Stimulated activated CD4-positive, alpha-beta T cell treated with anti-CD3 and anti-CD28 coated beads, Interleukin-15, amount 100 ng/mL, for 24 hours (primary cell): ENCODE measurements at regions not wholly inside any gene's neighbourhood (a gene's known extent, or its start where the extent isn't known, plus 50 kb on each side); places are given as distances from the start of the nearest gene placed in this dataset.
"Not testable (repeated sequence)": the region's sequence is repeated elsewhere in the genome, so short reads cannot be mapped to it uniquely, and the experiment has no call there.

Source experiments
- DNase-seq: peaks from one replicate; pipeline ENCODE4 v3.0.0-alpha.2; 2020

DNA sequence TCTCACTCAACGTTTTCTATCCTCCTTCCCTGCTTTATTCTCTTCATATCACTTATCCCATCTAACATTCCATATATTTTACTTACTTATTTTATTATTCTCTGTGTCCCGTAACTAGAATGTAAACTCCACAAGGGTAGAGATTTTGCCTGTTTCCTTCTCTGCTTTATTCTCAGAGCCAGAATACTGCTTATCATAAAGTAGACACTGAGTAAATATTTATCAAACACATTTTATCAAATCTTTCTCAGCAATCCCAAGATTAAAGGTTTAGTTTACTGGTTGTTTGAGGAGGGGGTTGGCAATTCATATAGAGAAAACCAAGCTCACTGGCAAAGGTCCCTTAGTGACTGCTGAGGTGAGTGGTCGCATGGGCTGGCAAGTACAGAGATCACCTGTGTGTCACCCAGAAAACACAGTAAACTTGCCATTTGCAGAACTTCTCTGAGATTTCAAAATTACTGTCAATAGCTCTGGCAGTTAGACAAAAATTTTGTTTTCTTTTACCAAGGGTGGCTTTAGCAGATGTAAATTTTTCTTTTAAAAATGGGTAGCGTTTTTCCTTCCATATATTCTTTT lies 662.4 kb downstream of the UTRN start:
- DNase-seq: no peak

DNA sequence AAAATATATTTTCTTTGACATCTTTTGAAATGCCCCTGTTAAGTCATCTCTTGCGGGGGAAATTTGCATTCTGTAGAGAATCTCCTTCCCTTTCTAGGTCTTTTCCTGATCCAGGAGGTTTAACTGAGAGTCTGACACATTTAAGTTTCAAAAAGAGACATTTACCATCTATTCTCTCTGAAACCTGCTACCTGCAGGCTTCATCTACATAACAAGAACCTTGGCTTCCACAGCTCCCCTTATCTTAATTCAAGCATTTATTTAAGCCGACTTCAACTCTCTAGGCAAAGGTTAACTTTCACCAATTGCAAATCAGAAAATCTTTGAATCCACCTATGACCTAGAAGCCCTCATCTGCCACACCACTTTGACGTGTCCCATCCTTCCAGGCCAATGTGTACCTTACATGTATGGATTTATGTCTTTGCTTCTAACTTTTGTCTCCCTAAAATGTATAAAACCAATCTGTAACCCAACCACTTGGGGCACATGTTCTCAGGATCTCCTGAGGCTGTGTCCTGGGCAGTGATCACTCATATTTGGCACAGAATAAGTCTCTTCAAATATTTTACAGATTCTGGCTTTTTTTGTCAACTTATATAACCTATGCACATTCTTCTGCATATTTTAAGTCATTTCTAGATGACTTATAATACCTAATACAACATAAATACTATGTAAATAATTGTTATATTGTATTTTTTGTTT lies 666.7 kb downstream of the UTRN start:
- DNase-seq: no peak

DNA sequence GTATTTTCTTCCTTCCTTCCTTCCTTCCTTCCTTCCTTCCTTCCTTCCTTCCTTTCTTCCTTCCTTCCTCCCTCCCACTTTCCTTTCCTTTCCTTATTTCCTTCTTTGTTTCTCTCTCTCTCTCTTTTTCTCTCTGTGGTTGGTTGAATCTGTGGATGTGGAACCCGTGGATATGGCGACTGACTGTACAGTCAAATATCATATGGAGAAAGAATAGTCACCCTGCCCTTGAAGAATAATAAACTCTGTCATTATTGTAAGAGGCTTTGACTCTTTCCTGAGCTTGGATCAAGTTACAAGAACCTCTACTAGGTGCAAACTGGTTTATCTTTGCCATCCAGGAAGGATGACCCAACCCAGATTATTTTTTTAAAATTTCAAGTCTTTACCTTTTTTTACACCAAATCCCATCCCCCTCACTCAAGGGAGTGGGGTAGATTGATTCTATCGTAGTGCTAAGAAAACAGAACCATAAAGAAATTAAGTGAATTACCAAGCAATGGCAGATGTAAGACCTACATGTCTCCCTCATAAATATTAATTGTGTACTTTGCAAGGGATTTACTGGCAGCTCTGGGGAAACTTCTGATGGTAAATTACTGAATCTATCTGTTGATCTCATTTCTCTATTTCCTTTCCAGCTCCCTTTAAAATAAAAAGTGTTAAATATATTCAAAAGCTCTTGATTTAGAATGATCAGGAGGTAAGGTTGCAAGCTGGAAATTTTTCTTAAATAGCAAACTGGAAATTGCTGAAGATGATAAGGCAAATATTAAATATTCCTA lies 667.5 kb downstream of the UTRN start:
- no peak for DNase-seq

DNA sequence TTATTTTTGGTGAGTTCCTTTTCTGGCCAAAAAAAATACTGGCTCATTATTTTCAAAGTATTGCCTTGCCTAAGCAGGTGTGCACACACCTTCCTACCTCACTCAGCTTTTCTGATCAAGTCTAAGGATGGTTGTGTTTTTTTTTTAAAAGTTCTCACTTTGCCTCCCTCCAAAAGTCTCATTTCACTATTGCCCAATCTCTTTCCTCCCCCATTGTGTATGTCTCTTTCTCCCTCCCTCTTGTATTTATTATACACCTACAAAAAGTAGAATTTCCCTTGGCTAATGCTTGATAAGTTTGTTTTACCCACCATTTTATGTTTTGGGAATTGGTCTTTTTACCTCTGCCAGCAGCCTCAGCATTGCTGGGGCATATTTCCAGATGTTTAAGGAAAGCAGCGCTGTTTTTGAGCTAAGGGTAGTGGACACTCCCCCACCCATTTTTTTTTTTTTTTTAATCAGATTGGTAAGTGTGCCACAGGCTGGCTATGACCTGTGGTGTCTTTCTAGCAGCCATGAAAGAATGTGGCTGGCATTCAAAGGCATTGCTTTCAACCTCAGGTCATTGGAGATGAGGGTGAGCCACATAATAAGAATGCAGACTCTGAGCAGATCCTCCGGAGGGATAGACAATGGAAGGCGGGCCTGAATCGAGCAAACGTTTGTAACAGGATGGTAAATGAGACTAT lies 668.6 kb downstream of the UTRN start:
- no peak for DNase-seq

DNA sequence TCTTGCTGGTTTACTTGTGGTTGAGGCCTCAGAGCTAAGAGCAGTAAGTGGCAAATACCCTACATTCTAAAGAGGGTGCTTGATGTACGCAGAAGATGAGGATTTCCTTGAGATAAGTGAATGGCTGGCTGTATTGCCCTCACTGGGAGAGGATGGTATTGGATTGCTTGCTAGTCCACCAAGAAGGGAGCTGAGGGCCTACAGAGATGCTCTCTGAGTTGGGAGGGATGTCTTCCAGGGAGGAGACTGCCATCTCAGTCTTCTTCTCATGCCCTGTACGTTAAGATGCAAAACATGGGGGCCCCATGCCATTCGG lies 669.1 kb downstream of the UTRN start:
- no peak for DNase-seq

DNA sequence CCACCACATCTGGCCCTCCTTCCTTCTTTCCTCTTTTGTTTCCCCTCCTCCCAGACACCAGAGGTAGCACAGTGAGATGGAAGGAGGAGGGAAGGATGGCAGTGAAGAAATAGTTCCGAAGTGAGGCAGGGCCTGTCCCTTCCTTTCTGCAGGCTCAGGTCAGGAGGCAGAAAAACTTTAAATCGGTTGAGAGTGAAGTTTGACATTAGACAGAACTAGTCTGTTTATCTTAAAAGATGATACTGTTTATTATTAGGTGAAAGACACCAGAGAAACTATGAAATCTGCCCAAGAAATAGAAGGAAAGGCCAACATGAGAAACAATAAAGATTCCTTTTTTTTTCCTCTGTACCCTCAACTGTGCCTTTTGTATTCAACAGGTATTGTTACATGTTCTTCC lies 670.3 kb downstream of the UTRN start:
- DNase-seq: no peak

DNA sequence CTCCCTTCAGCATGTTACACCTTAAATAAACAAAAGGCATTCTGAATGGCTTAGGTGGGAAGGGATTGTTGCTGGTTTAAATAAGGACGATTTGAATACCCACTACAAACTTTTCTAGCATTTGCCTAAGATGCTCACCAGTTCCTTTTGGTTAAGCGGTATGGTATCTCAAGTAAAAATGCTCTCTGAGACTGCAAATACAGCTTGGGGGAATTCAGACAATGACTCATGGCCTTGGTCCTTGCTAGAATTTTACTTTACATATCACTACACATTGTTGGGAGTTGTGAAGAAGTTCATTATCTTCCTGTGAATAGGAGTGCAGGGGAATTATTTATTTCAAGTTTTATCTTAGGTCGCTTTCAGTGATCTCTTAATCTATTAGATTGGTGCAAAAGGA lies 670.7 kb downstream of the UTRN start:
- DNase-seq: no peak

DNA sequence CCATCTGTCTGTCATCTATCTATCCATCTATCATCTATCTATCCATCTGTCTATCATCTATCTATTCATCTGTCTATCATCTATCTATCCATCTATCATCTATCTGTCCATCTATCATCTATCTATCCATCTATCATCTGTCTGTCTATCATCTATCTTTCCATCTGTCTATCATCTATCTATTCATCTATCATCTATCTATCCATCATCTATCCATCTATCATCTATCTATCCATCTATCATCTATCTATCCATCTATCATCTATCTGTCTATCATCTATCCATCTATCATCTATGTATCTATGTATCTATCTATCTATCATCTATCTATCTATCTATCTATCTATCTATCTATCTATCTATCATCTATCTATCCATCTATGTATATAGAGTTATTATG lies 671.6 kb downstream of the UTRN start:
- DNase-seq: not testable (repeated sequence)

DNA sequence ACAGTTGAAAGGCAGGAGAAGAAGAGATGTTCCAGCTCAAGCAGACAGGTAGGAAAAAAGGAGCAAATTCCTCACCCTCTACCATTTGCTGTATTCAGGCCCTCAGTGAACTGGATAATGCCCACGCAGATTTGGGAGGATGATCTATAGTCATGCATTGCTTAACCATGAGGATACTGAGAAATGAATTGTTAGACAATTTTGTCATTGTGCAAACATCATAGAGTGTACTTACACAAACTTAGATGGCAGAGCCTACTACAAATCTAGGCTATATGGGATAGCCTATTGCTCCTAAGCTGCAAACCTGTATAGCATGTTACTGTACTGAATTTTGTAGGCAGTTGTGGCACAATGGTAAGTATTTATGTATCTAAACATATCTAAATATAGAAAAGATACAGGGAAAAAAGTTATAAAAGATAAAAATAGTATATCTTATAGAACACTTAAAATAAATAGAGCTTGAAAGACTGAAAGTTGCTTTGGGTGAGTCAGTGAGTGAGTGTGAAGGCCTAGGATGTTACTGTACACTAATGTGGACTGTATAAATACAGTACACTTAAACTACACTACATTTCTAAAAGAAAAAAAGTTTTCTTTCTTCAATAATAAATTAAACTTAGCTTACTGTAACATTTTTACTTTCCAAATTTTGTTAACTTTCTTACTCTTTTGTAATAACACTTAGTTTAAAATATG lies 672.3 kb downstream of the UTRN start:
- no peak for DNase-seq

DNA sequence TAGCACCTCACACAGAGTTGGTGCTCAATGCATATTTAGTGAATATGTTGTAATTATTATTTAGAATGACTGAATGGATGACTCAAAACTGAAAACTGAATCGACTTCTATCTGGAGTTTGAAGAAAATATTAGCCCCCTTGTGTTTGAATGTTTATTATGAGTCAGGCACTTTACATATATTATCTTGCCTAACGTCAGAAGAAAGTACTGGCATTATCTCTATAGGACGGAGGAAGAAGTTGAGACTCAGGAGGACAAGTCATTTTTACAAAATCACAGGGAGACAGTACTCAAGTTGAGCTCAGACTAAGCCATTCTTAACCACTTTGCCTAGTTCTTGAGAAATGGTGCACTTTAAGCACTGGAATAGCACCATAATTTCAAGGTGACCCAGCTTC lies 684.0 kb downstream of the UTRN start:
- DNase-seq: no peak

DNA sequence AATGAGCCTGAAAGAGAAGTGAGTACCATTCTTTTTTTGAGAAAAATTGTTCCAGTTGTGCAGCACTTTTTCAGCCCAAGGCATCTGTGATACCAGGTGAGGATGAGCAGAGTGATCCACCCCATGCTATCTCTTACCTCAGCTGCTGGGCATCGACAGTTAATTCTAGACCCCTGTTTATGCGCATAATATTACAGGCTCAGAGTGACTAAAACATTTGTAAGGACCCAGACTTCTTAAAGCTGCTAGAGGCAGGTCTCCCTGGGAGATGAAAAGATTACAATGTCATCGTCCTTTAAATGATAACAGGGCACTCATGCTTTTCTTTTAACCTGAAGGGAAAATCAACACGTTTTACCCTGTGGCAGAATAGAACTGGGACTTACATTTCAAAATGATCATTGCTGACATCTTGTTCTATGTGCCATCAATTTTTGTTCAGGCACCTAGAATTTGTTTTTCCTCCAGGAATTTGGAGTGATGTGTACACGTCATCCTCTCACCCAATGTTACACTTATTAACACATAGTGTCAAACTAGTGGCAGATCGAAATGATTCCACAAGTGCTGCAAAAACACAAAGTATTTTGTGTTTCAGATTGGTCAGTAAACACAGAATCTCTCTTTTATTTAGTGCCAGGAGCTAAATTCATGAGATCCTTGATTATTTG lies 684.6 kb downstream of the UTRN start:
- no peak for DNase-seq

DNA sequence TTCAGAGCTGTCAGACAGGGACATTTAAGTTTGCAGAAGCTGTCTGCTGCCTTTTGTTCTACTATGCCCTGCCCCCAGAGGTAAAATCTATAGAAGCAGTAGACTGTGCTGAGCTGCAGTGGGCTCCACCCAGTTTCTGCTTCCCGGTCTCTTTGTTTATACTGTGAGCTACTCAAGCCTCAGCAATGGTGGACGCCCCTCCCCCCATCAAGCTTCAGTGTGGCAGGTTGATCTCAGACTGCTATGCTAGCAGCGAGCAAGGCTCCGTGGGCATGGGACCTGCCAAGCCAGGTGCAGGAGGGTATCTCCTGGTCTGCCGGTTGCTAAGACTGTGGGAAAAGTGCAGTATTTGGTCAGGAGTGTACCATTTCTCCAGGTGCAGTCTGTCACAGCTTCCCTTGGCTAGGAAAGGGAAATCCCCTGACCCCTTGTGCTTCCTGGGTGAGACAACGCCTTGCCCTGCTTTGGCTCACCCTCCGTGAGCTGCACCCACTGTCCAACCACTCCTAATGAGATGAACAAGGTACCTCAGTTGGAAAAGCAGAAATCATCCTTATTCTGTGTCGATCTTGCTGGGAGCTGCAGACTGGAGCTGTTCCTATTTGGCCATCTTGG lies 692.2 kb downstream of the UTRN start:
- DNase-seq: not testable (repeated sequence)

DNA sequence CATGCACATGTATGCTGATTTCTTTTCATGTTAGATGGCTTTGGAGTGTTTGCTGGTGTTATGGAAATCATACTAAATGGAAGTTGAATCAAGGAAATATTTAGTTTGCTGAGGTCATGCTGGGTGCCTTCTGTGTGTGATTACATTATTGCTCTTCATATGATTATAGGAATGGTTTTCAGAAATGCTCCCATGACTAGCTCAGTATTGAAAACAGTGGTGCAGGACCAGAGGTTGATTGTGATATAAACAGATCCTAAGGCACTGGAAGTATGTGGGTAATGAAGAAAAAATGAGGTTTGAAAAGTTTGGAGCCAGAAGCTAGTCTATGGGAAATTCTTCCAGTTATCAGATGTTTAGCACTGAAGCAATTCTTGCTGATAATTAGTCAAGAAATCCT lies 693.1 kb downstream of the UTRN start:
- no peak for DNase-seq

DNA sequence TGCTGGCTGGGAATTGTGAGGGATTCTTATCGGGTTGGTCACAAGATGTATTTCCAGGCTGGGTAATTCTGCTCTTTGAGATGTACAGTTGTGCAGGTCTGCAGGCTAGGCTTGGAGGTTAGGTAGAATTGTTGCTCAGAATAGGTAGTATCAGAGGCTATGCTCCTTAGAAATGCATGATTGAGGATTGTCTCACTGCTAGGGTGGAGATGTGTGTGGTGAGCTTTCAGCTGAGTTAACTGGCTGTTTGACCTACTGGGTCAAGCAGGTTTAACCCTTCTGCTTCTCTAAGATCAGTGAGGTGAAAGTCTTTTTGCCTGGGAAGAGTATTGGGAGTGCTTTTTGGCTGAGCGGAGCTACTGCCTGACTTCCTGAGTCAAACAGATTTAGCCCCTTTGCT lies 701.1 kb downstream of the UTRN start:
- no peak for DNase-seq

DNA sequence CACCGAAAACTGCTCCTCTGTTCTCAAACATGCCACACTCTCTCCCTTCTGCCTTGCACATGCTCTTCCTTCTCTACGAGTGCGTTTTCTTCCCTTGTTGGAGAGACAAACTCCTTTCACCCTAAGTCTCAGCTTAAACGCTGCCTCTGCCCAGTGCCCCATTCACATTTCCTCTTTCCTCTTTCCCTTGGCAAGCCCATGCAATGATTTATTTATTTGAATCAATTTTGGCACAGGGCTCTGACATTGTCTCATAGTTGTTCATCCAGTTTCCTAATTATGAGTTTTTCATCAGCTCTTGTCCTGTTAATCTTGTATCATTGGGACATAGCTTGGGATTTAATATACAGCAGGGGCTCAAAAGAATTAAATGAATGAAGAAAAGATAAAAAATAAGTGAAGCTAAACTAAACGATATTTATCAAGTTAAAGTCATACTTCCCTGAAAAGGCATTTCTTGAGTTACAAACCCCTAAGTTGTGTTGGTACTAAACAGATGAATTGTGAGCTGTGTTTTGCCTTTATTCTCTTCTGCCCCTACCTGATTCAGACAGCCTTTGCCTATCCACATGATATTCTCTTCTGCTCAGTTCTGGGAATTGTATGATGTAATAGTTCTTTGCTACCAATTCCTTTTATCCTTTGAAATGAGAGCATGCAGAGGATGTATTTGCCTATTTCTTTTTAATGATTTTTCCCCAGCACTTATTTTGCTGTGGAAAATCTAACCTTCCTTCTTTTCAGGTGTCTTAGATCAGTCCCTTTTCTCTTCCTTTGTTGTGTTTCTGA lies 704.4 kb downstream of the UTRN start:
- no peak for DNase-seq

DNA sequence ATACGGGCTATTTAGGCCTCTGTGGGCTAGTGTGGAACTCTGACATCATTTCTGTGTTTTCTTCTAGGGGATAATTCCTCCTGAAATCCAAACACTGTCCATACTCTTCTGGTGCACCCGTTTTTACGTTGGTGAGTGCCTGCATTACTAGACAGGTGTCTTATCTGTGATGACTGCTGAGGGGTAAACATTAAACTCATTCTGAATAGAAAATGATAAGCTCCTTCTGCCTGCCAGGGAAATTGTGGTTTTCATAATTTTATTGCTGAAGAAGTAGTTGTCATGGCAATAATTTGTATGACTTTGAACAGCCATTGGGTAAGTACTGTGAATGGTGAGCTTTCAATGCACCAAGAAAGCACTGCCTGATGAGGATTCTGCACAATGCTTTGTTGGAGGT lies 705.6 kb downstream of the UTRN start:
- DNase-seq: no peak

DNA sequence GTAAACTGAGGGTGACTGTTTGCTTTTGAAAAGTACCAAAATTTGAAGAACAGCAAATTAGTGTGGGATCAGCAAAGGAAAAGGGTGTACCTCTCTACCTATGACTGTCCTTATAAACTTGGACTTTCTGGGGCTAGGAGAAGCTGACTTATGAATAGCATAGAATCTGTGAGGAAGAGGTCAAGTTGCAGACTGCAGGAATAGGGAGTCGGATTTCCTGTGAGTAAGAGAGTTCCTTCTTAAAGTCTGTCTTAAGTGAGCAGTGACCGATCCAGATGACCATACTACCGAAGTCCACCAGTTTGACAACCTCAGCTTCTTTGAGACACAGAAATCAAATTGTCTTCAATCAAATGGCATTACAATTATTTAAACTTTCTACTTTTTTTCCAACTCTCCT lies 708.7 kb downstream of the UTRN start:
- no peak for DNase-seq

DNA sequence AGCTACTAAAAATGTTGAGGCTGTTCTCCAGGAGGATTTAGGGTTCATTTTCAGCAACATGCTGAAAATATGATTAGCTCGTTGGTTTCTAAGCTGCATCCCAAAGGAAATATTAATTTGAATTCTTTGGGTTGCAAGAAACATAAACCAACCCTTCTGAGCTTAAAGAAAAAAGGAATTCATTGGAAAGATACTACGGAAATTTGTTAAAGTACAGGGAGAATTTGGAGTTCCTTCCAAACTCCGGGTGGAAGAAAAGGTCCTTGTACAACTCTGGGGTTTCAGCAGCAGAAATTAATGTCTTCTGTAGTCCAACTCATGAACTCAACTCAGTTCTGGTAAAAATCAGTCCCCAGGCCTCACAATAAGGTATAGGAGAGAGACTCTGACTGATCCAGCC lies 712.9 kb downstream of the UTRN start:
- no peak for DNase-seq

DNA sequence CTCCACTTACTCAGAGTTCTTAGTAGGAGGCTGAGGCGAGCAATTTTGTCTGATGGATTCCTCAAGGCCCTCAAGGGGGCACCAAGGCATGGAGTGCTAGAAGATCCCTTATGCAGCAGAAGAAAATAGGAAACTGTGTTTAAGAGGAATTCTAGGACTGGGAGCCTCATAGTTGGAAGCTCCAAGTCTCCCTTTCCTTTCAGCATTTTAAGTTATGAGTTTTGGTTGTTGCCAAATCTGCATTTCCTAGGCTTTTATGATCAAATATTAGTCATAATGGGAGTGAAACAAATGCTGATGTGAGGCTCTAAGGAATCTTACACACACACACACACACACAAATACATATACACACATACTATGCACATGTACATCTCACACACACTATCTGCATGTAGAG lies 714.0 kb downstream of the UTRN start:
- no peak for DNase-seq

DNA sequence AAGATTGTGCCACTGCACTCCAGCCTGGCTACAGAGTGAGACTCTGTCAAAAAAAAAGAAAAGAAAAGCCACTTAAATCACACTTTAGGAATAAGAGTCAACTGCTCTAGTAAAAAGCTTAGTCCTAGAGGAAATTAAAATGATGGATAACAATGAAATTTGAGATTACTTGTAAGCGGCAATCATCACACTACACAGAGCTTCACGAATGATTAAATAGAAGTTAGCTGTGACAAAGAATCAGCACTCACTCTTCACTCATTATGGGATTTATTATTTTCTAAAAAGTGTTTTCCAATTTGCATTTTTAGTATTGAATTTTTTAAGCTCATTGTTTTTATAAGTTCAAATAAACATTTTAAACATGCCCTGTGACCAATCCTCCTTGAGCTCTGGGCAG lies 718.0 kb downstream of the UTRN start:
- DNase-seq: no peak

DNA sequence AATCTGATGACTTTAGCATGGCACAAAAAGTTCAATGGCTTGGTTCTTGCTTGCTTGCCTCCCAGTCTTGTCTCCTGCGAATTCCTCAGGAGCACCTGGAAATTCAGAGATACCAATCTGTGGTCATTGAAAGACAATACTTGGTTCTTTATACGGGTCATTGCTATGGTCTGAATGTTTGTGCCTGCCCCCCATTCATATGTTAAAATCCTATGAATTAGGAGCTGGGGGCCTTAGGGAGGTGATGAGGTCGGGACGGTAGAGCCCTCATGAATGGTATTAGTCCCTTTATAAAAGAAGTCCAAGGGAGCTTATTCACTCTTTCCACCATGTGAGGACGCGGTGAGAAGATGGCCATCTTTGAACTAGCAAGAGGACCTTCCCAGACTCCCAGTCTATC lies 721.8 kb downstream of the UTRN start:
- DNase-seq: no peak
